HG03025 (cell line): ENCODE measurements at regions not wholly inside any gene's neighbourhood (a gene's known extent, or its start where the extent isn't known, plus 50 kb on each side); places are given as distances from the start of the nearest gene placed in this dataset.

Experiments
- ATAC-seq: cut with Tn5 transposase; IDR thresholded peaks from one replicate; pipeline ENCODE4 v1.9.1; 2021; ENCODE audit warnings: mild to moderate bottlenecking, moderate library complexity; ENCODE audit not compliant: unreplicated experiment, low FRiP score

GRCh38 chr21:27477296-27477695 is 510.4 kb upstream of the ADAMTS5 start:
- no peak for ATAC-seq

DNA sequence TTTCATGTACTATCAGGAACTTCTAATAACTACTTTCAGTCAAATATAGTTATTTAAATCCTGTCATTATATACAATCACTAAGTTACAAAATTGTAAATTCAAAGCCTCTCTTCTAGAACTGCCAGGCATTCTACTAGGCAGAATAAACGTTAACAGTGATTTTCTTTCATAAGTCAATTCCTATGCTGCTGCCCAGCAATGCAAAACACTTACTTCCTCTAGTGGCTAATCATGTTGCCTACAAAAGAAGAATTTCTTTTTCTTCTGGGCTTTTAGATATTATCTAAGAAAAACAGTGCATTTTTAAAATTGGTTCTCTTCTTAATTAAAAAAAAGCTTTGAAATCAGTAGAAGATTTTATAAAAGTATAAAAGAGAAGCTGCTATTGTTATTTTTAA is 509.8 kb upstream of the ADAMTS5 start:
- no peak for ATAC-seq

DNA sequence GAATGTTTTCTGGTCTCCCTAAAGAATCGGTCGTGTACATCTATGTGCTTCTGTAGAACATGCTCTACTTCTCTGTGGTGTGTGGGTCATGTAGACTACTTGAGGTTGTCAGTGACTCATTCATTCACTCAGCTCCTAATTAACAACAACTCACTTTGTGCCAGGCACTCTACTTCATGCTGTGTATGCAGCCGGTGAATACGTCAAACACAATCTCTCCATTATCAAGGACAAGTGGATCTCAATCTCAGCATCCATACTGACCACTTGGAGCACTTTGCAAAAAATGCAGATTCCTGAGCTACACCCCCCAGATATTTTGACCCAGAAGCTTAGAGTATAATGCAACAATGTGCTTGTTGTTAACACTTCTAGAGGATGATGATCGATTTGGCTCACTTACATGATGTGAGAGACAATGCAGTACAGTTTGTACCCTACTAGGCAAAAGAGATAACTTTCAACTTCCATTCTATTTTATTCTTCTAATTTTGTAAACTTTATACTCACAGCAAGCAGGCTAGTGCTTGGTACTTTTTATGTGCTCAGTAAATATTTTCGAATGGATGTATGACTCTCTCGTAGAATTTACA is 508.6 kb upstream of the ADAMTS5 start:
- ATAC-seq: no peak

- ATAC-seq: no peak
Measured at GRCh38 chr21:27467366-27467765, 500.5 kb upstream of the ADAMTS5 start.

- no peak for ATAC-seq
Measured at GRCh38 chr21:27466140-27466539, 499.3 kb upstream of the ADAMTS5 start.

GRCh38 chr21:27464648-27465047 is 497.8 kb upstream of the ADAMTS5 start:
- no peak for ATAC-seq

DNA sequence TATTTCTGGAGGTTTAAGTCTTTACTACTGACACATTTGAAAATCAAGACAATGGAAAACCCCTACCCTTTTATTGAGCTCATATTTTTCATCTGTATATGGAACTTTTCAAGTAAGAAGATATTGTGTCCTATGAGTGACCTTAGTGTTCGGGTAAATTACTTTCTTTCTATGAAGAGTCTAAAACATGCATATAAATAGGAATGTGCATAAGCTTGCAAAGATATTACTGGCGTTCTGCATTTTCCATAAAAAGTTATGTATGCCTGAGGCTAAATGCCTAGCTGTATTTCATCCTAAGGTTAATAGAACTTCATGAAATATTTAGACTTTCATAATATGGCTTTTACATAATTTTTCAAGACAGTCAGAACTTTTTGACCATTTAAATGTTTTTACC is 495.8 kb upstream of the ADAMTS5 start:
- no peak for ATAC-seq

GRCh38 chr21:27454234-27454633 is 487.3 kb upstream of the ADAMTS5 start:
- no peak for ATAC-seq

- no peak for ATAC-seq
Measured at GRCh38 chr21:27451116-27451515, 484.2 kb upstream of the ADAMTS5 start.

- ATAC-seq: no peak
Measured at GRCh38 chr21:27450216-27450615, 483.3 kb upstream of the ADAMTS5 start.

- ATAC-seq: no peak
Measured at GRCh38 chr21:27448960-27449359, 482.1 kb upstream of the ADAMTS5 start.

DNA sequence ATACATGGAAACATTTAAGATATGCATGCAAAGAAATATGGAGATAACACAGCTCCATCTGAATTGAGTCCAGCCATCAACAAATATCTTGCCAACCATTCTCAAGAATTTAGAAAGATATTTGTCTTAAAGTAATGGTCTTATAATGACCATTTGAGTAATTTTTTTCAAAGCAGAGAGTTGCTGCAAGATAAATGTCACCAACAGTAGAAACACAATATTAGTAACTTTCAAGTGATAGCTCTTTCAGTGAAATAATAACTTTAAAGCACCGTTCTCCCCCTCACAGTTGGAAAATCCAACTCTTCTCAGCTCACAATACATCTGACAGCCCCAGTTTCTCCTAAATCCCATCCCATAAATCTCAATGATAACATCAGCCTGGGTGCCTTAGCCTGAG is 481.0 kb upstream of the ADAMTS5 start:
- ATAC-seq: no peak

- ATAC-seq: no peak
Measured at GRCh38 chr21:27429710-27430341, 462.9 kb upstream of the ADAMTS5 start.

DNA sequence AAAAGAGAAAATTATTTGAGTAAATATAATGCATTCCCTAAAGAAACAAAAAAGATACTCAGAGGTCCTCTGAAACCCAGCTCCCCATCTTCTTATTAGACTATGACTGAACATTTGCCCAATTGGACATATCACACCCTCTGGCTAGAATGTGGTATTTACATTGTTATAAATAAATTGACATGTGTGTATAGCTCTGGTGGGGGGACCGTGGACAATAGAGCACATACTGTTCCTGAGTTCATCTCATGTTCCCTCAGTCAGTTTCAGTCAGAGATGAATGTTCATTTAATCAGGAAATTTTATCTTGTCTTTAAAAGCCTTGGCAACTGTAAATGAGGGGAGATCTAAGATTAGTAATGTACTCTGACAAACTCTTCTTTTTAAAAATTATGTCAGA is 459.3 kb upstream of the ADAMTS5 start:
- no peak for ATAC-seq

DNA sequence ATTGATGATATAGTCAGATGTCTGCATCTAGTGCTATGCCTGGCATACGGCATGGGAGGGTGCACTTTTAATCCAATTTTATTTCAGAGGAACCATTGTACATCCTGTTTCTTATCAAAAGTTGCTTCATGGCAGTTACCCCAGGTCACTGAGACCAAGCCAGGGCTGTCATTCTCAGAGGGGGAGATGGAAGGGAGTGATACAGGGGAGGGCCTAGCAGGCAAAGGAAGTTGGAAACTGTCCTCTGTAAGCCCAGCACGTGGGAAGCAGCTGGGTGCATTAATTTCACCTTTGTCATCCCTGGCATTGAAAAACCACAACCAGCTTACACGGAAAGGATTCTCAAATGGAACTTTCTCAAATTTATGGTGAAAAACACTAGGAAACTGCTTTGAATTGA is 458.7 kb upstream of the ADAMTS5 start:
- ATAC-seq: no peak

GRCh38 chr21:27425172-27425571 is 458.3 kb upstream of the ADAMTS5 start:
- ATAC-seq: no peak

GRCh38 chr21:27424601-27425000 is 457.7 kb upstream of the ADAMTS5 start:
- ATAC-seq: no peak

DNA sequence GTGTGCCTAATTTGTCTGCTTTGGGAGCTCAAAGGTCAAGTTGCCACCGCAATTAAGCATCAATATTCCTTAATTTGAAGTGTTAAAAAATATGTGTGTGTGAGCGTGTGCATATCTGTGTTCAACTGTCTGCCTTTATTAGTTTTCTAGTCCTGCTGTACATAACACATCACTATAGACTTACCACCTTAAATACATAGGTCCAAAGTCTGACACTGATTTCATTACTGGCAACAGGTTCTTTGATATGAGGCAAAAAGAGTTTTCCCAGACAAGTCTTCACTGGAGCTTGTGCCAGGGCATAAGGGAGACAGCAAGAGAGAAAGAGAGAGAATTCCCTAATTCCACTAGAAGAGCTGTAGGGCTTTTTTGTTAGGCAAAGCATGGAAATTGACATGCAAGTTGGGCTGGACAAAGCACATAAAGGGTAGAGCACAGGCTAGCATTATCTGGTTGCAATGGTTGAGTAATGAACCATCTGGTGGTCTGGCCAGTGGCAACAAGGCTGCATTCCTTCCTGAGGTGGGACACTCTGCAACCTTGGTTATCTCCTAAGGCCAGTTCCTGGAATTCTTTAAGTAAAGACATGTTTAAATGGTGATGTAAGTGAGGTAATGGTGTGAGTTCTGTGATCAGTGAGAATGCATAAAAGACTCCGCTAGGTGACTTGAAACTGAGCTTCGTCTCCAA is 457.2 kb upstream of the ADAMTS5 start:
- ATAC-seq: no peak

DNA sequence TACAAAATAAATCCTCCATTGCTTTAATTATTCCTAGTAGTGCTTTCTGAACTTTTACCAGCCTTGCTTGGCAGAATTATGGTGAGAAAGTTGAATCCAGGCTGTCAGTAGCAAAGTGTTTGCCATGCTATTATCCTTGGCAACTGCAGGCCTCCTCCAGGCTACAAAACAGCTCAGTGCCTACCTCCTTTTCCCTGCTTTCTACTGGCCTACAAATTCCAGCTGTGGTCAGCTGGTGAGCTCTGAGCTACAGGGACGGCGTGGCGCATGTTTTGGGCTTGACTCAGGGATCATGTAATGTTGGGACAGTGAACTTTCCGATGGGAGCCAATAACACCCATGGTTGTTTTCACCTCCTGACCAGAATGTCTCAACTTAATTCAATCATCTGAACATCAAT is 456.1 kb upstream of the ADAMTS5 start:
- ATAC-seq: no peak

- no peak for ATAC-seq
Measured at GRCh38 chr21:27422435-27422834, 455.5 kb upstream of the ADAMTS5 start.

DNA sequence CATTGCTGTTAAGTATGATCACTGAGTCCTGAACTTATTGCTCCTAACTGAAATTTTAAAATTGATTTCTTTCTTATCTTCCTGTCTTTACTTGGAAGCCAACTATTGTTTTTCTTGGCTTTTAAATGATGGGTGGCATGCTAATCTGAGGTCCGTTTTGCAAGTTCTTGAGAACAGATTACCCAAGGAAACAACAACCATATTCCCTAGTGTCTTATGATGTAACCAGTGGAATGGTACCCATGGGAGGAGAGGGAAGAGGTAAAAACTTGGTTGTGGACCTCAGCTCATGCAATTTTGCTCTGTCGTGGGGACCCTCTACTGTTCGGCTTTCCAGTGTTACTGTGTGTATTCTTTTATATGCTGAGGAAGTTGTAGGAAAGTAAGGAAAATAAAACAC is 454.8 kb upstream of the ADAMTS5 start:
- no peak for ATAC-seq

- no peak for ATAC-seq
Measured at GRCh38 chr21:27419153-27419552, 452.3 kb upstream of the ADAMTS5 start.
